Upper lobe of left lung (tissue), 4 donors: ENCODE measurements at regions not wholly inside any gene's neighbourhood (a gene's known extent, or its start where the extent isn't known, plus 50 kb on each side); places are given as distances from the start of the nearest gene placed in this dataset.

ENCODE experiments used
- CTCF ChIP-seq, 6 experiments: fragments of 450-650 bp in 4 of 6; fragments of 200-600 bp in 2 of 6; sonication (generic) in 2 of 6; IDR thresholded peaks; one replicate each; pipeline ENCODE4 v1.5.1; 2016 to 2019; ENCODE audit warnings: antibody characterized with exemption in 6 of 6
- POLR2A ChIP-seq, 4 donors: fragments of 450-650 bp; IDR thresholded peaks; one replicate each; pipeline ENCODE4 v1.5.1; 2016 to 2017; ENCODE audit warnings: antibody characterized with exemption in 4 of 4, mild to moderate bottlenecking in 2 of 4
- POLR2AphosphoS5 ChIP-seq, 2 donors: sonication (generic); formaldehyde crosslinking; IDR thresholded peaks; one replicate each; pipeline ENCODE4 v1.5.1; 2017; ENCODE audit warnings: antibody characterized with exemption in 2 of 2

GRCh38 chr16:51416926-51417325 is 265.9 kb upstream of the SALL1 start:
- TF ChIP-seq CTCF (IDR thresholded peaks at IDR 0.05) (no peak), POLR2AphosphoS5 (IDR thresholded peaks at IDR 0.05) (no peak), POLR2A (IDR thresholded peaks at IDR 0.05) (no peak)
